Activated CD8-positive, alpha-beta memory T cell treated with anti-CD3 and anti-CD28 coated beads for 1 hour (primary cell): ENCODE measurements at regions not wholly inside any gene's neighbourhood (a gene's known extent, or its start where the extent isn't known, plus 50 kb on each side); places are given as distances from the start of the nearest gene placed in this dataset.

Experiments used
- DNase-seq, 2 donors: peaks; one replicate each; pipeline ENCODE4 v3.0.0-alpha.2; 2020; ENCODE audit warnings: low read depth in 1 of 2; ENCODE audit errors: extremely low read depth in 1 of 2

- DNase-seq: no peak
Observed at GRCh38 chr21:15359251-15359650, 294.5 kb upstream of the NRIP1 start.

DNA sequence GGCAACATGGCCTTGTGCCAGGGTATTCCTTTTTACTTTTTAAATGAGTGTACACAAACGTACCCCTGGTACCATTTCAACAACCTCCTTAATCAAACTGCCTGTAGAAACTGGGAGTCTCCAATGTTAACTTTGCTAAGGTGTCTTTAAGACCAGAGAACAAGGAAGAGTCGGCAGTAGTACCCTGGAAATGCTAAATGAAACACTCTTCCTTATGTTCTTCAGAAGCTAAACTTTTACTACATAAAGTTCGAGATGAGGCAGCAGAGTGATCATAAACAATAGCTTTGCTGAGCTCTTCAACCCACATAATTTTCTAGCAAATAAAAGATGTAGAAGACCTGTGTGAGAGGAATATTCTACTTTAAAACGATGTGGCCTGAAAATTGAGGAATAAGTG is 297.7 kb upstream of the NRIP1 start:
- DNase-seq: no peak

GRCh38 chr21:15363921-15364320 is 299.1 kb upstream of the NRIP1 start:
- no peak for DNase-seq

DNA sequence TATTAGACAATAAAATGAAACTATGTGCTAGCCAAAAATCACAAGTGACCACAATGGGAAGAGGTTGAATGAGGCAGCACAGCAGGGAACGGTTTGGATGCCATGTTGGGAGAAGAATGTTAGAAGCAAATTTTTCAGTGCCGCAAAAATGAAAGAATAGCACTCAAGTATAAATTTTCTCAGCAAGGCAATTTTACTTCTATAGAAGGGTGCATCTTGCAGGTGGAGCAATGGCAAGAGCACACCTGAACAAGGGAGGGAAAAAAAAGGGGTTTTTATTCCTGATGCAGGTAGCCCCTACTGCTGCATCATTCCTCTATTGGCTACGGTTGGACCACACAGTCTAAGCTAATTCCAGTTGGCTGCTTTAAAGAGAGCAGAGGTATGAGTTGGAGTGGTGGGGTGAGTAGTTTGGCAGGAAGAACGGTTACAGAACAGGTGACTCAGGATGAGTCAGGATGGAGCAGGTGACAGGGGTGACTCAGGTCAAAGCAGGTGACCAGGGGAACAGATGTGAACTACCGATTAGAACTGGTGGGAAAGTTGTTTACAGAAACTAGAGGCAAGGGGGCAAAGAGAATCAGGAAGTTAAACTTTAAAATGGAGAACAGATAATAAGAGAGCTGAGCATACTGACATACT is 301.1 kb upstream of the NRIP1 start:
- no peak for DNase-seq

- DNase-seq: no peak
Observed at GRCh38 chr21:15366555-15366954, 301.8 kb upstream of the NRIP1 start.

DNA sequence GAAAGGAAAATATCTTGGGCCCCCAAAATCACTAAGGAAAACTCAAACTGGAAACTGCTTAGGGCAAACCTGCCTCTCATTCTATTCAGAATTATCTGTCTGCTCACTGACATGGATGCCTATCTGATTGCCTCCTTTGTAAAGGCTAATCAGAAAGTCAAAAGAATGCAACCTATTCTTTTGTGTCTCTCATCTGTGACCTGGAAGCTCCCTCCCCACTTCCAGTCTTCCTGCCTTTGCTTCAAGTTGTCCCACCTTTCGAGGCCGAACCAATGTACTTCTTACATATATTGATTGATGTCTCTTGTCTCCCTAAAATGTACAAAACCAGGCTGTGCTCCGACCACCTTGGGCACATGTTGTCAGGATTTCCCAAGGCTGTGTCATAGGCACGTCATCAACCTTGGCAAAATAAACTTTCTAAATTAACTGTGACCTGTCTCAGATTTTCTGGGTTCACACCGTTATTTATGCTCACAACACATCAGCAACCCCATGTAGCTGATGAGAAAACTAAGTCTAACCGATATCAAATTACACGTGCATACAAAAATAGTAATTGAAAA is 302.3 kb upstream of the NRIP1 start:
- no peak for DNase-seq

GRCh38 chr21:15370462-15370975 is 305.7 kb upstream of the NRIP1 start:
- DNase-seq: no peak

GRCh38 chr21:15373941-15374340 is 309.1 kb upstream of the NRIP1 start:
- no peak for DNase-seq

GRCh38 chr21:15379776-15380175 is 315.0 kb upstream of the NRIP1 start:
- DNase-seq: no peak

DNA sequence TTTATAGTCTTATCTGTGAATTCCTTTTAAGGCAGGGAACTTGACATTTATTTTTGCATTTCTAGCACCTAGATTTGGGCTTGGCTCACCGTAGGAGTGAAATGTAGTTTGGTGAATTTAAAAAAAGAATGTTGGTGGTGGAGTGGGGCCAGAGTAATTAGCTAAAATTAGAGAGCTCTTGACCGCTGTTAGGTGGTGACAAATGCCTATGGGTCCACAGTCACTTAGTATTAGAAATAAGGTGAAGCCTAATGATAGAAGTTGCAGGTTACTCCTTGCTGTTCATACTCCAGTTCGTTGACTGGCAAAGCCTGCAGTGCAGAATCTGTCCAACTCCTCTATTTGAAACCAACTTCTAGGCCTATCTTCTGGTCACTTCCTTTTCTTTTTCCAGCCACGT is 318.8 kb upstream of the NRIP1 start:
- DNase-seq: no peak

DNA sequence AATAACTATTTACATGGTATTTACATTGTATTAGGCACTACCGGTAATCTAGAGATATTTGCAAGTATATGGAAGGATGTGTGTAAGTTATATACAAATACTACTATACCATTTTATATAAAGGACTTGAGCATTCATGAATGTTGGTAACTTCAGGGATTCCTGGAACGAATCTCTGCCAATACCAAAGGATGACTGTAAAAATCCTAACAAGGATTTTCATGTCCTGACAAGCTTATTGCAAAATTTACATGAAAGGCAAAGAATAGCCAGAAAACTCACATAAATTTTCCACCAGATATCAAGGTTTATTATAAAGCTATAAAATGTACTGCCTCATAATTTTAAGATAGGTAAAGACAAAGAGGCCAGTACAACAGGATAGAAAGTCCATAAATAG is 325.2 kb upstream of the NRIP1 start:
- no peak for DNase-seq

GRCh38 chr21:15397258-15397657 is 332.5 kb upstream of the NRIP1 start:
- no peak for DNase-seq

GRCh38 chr21:15400905-15401304 is 328.9 kb upstream of the USP25 start:
- DNase-seq: no peak

DNA sequence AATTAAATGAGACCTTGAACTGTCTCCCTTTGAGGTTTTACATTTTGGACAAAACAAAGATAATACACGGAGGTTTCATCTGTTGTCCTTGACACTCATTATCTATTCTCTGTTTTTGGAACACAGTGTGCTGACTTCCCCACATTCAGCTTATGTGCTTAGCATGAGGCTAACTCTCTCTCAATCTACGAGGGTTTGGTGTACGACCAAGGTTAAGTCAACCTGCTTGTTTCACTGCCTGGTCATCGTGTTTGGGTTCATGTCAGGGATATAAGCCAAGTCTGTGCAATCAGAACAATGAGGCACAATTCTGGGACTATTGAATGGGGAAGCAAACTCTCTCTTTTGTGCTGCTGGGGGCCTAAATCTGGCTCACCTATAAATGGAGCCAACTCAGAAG is 328.5 kb upstream of the USP25 start:
- DNase-seq: no peak

DNA sequence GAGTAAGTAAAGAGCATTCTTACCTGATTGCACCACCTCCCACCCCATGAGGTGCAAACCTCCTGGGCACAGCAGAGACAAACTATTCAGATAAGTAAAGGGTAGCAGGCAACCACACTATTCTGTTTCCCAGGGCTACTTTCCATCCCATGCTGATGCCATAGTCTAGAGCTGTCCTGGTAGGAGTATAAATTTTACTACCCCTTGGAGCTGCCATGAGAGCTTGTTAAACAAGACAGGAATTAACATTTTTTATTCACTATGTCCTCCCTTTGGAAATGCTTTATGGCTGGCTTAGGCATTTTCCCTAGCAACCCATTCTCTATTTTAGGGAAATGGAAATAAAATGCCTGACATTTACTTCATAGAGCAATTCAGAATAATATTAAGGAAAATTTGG is 324.6 kb upstream of the USP25 start:
- DNase-seq: no peak

DNA sequence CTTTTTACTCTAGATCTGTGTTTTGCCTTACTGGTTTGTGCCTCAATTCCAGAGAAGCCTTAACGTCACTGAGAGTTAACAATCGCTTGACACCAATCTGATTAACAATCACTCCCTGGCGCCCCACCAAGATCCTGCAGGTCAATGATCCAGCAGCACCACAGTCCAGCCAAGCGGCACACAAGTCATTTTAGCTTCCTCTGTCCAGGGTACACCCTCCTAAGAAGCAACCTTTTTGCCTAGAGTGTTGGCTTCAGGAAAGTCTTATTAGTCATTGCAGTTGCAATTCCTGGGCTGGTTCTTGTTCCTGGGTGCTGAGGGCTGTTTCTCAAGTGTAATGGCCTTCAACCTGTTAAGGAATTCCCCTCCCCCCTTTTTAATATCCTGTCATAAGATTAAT is 323.0 kb upstream of the USP25 start:
- DNase-seq: no peak

DNA sequence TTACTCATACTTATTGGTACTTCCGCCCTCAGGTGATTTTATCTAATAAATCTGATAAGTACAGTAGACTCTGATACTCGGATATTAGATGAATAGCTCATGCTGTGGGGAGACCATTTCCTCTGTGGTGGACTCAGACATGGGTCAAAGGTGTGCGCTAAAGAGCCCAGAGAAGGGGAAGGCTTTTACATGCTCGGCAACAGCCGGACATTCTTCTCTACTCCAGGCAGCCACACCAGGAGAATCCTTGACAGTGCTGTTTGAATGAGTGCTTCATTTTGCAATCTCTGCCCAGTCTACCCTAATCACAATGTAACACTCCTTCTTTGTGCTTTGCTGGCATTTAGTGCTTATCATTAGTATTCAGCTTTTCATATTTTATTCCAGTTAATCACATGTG is 322.2 kb upstream of the USP25 start:
- no peak for DNase-seq

DNA sequence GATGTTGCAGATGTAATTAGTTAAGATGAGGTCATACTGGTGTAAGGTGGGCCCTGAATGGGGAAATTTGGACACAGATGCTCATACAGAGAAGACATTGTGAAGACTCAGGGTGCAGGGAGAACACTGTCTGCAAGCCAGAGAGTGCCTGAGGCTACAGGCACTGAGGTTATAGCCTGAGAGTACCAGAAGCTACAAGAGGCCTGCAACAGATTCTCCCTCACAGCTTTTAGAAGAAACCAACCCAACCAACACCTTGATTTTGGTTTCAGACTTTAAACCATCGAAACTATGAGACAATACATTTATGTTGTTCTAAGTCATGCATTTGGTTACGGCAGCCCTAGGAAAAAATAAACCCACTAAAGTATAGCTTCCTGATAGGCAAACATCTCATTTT is 321.7 kb upstream of the USP25 start:
- DNase-seq: no peak

GRCh38 chr21:15409031-15409430 is 320.8 kb upstream of the USP25 start:
- no peak for DNase-seq

GRCh38 chr21:15410853-15411252 is 318.9 kb upstream of the USP25 start:
- no peak for DNase-seq

- no peak for DNase-seq
Observed at GRCh38 chr21:15414057-15414456, 315.7 kb upstream of the USP25 start.

- no peak for DNase-seq
Observed at GRCh38 chr21:15415541-15416261, 314.1 kb upstream of the USP25 start.
